PFSK-1 (cell line): ENCODE measurements at regions not wholly inside any gene's neighbourhood (a gene's known extent, or its start where the extent isn't known, plus 50 kb on each side); places are given as distances from the start of the nearest gene placed in this dataset.

ENCODE experiments used
- FOXP2 ChIP-seq: optimal IDR thresholded peaks from 2 replicates; pipeline ENCODE3; 2011; ENCODE audit warnings: borderline replicate concordance, control low read depth, inconsistent platforms; ENCODE audit not compliant: insufficient read depth; ENCODE audit errors: extremely low read length, extremely low read depth
- POLR2AphosphoS5 ChIP-seq: IDR thresholded peaks from 2 replicates; pipeline ENCODE4 v1.6.1; 2012; ENCODE audit warnings: low read depth, mild to moderate bottlenecking, control low read depth, low read length, moderate library complexity
- REST ChIP-seq, 2 experiments: IDR thresholded peaks; 2 replicates each; pipeline versions ENCODE4 v1.6.1 to v1.8.0; 2011 to 2012; ENCODE audit warnings: low read depth in 2 of 2, low read length in 2 of 2, control low read depth in 1 of 2, inconsistent platforms in 1 of 2, mild to moderate bottlenecking in 1 of 2, moderate library complexity in 1 of 2; ENCODE audit not compliant: insufficient read depth in 1 of 2
- SIN3A ChIP-seq: IDR thresholded peaks from 2 replicates; pipeline ENCODE4 v1.6.1; 2012; ENCODE audit warnings: mild to moderate bottlenecking, low read length, moderate library complexity, borderline replicate concordance; ENCODE audit not compliant: insufficient read depth
- TAF1 ChIP-seq: IDR thresholded peaks from 2 replicates; pipeline ENCODE4 v1.6.1; 2012; ENCODE audit warnings: low read length, control low read depth, borderline replicate concordance; ENCODE audit not compliant: insufficient read depth

- TF ChIP-seq POLR2AphosphoS5, result no peak
- TF ChIP-seq TAF1, result no peak
- no peak for TF ChIP-seq SIN3A
- TF ChIP-seq FOXP2, result no peak
- no peak for TF ChIP-seq REST (IDR thresholded peaks at IDR 0.05; ENCODE audit: insufficient read depth in 1 of 2, low read depth in 2 of 2, low read length in 2 of 2)
Measured at GRCh38 chr13:90906554-90906953, 440.9 kb upstream of the MIR17HG start.

- TF ChIP-seq FOXP2 (no peak), SIN3A (no peak), REST (IDR thresholded peaks at IDR 0.05; ENCODE audit: insufficient read depth in 1 of 2, low read depth in 2 of 2, low read length in 2 of 2) (no peak), POLR2AphosphoS5 (no peak), TAF1 (no peak)
Measured at GRCh38 chr13:90908792-90909191, 438.7 kb upstream of the MIR17HG start.

GRCh38 chr13:90910018-90910639, 437.4 kb upstream of the MIR17HG start:
- no peak for TF ChIP-seq SIN3A
- no peak for TF ChIP-seq FOXP2
- TF ChIP-seq REST (IDR thresholded peaks at IDR 0.05; ENCODE audit: insufficient read depth in 1 of 2, low read depth in 2 of 2, low read length in 2 of 2), result no peak
- no peak for TF ChIP-seq POLR2AphosphoS5
- no peak for TF ChIP-seq TAF1

GRCh38 chr13:90912247-90912646, 435.2 kb upstream of the MIR17HG start:
- no peak for TF ChIP-seq POLR2AphosphoS5
- no peak for TF ChIP-seq FOXP2
- TF ChIP-seq REST (IDR thresholded peaks at IDR 0.05; ENCODE audit: insufficient read depth in 1 of 2, low read depth in 2 of 2, low read length in 2 of 2), result no peak

- no peak for TF ChIP-seq TAF1
- TF ChIP-seq FOXP2, result no peak
- TF ChIP-seq POLR2AphosphoS5, result no peak
- no peak for TF ChIP-seq REST (IDR thresholded peaks at IDR 0.05; ENCODE audit: insufficient read depth in 1 of 2, low read depth in 2 of 2, low read length in 2 of 2)
Measured at GRCh38 chr13:90918536-90918935, 429.0 kb upstream of the MIR17HG start.
